GM19025 (cell line): ENCODE measurements at regions not wholly inside any gene's neighbourhood (a gene's known extent, or its start where the extent isn't known, plus 50 kb on each side); places are given as distances from the start of the nearest gene placed in this dataset.

Source experiments
- ATAC-seq: cut with Tn5 transposase; IDR thresholded peaks from one replicate; pipeline ENCODE4 v1.9.1; 2021; ENCODE audit warnings: mild to moderate bottlenecking, low read depth, moderate library complexity; ENCODE audit not compliant: unreplicated experiment

DNA sequence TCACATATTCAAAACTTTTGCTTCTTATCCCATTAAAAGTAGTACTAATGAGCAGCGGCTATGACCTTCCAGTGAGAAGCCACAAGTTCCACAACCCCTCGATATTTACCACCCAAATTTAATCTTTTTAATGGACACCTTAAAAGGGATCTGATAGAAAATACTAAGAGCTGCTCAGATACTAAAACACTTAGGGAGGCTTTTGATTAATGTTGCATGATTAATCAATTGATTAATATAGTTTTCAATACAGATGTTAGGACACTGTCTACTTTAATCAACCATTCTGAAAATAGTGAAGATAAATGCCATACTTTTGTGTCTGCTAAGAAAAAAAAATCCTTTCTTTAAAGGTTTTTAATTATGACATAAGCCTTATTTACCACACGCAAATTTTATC, 1312.8 kb upstream of the ACVR2A start:
- ATAC-seq = no peak

DNA sequence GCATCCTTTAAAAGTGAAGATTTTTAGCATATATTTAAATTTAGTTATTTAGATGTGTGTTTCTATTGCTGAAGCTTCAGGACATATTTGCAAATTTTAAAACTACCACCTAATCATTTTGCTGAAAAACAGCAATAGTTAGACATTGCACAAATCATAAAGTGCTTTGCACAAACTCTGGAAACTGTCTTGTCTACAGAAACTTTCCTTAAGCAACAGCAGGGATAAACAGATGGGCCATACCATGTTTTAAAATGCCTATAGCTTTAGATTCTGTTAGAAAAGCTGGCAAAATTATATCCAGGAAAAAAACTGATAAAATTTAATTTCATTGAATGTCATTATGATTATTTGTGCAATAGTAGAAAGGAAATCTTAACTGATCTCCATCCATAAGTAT, 1313.9 kb upstream of the ACVR2A start:
- no peak for ATAC-seq

DNA sequence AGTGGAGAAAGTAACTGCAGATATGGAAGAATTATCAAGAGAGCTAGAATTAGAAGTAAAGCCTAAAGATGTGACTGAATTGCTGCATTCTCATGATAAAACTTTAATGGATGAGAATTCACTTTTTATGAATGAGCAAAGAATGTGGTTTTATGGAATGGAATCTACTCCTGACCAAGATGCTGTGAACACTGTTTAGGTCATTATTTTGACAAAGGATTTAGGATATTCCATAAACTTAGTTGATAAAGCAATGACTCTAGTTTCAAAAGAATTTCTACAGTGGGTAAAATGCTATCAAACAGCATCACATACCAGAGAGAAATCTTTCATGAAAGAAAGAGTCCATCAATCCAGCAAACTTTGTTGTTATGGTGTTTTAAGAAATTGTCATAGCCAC, 1317.7 kb upstream of the ACVR2A start:
- no peak for ATAC-seq

DNA sequence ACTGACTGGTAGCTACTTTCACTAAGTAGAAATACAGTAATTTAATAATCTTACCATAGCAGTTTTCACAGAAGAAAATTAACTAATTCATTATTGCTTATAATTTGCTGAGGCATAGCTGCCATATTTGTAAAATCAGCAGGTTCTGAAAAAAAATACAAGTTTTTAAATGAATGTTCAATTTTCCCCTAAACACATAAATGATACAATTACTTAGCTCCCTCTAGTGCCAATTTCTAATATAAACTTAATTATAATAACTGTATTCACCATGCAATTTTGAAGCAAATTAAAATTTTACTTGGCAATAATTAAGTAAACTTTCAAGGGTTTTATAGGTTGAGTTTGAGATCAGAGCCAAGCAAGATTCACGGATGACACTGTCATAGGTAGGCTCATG, 1321.6 kb upstream of the ACVR2A start:
- no peak for ATAC-seq

DNA sequence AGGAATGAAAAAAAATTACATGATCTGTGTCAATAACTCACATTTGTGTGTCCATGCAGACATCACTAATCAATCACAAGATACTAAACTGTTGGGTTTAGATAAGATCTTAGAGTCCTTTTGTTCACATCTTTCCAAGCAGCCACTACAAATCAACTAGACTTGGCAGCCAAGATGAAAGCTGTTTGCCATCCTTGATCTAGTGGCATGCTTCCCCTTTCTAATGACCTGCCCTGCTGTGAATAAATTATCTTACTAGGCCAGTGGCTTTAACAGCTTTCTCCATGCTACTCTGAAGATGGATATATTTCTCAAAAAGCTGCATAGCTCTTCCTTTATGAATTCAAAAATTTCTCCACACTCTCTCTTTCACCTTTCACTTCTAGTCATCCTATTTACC, 1338.0 kb upstream of the ACVR2A start:
- ATAC-seq = no peak

DNA sequence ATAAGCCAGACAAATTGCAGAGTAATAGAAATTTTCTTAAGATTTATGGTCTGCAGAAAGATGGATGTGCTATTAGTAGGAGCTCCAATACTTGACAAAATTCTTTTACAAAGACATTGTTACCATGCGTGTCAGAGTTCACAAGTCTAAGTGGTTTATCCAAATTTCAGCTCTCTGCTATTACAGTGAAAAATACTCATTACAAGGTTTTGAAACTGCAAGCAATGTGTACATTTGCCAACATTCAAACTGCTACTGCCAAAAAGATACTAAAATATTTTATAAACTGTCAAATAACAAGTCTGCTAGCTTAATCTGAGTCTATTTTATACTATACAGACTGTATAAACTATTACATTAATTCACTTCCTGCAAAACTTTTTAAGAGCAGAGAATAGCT, 1341.5 kb upstream of the ACVR2A start:
- no peak for ATAC-seq

DNA sequence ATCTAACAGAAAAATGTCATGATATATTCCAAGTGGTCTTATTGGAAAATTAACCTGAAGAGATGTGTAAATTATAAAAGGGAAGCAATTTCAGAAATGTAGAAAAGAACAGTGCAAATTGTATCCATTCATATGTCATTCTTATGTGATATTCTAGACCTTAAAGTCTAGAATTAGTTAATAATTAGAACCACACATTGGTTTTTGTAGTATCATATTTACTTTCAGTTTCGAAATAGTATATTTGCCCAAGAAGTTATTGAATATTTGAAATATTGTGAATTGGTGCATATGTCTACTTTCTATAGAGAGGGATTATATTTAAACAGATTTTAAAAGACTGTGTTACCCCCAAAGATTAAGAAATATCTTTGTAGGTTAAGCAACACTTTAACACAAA, 1348.6 kb upstream of the ACVR2A start:
- no peak for ATAC-seq

DNA sequence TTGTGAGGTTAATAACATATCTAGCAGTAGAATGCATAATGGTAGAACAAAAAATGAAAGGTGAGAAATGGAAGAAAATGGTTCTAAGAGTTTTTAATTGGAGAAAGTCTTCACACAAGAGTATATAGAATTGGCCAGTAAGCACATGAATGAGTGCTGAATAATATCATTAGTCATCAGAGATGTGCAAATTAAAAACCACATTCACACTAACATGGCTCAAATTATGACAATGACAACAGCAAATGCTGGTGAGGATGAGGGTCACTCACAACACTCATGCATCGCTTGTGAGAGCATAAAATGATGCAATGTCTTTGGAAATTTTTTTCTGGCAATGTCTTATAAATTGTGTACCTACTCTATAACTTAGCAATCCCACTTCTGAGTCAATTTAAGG, 1355.4 kb upstream of the ACVR2A start:
- ATAC-seq = no peak

DNA sequence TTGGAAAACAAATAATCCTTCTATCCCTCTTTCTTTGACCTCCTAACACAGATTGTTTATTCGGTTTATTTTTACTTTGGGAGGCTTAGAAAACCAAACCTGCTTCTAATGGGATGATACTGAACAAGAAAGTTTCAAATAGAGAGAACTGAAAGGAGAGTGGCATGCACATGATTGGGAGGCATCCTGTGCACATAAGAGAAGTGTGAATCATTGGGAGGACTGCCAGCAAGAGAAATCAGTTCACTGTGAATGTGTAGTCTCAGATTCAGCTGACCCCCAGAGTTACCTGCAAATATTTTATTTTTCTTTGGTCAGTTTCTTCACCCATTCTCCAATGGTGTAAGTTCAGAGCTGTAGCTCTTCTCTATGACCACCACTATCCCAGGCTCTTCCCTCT, 1363.2 kb upstream of the ACVR2A start:
- no peak for ATAC-seq

DNA sequence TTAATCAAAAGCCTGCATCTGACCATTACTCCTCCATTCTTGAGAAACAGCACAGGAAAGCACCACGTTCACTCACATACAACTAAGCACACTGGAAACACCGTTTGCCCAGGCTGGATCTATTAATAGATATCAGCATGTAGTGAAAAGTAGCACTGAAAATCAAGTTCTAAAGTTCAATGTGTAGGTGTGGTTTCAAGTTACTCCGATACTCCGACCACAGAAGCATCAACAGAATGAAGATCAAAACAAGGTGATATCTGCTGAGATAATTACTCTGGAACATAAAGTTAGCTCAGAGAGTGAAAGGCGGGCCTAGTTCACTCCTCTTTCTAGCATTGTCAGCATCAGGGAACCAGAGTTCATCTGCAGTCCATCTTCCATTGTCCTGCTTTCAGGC, 1367.4 kb upstream of the ACVR2A start:
- ATAC-seq = peak; percentile 45

DNA sequence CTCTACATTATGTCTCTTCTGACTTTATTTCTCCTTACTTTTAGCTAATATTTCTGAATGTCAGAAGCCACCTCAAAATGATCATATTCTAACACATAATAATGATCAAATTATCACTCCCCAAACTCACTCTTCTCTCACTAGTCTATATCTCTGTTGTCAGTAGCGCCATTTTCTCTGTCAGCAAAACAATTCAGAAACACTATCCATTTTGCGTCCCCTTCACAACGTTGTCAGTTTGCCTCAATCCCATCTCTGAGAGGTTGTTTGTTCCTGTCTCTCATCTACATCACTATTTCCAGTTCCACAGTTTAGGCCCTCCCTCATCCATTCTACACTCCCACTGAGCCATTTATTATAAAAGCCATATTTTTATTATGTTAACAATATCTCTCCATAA, 1376.3 kb upstream of the ACVR2A start:
- no peak for ATAC-seq

DNA sequence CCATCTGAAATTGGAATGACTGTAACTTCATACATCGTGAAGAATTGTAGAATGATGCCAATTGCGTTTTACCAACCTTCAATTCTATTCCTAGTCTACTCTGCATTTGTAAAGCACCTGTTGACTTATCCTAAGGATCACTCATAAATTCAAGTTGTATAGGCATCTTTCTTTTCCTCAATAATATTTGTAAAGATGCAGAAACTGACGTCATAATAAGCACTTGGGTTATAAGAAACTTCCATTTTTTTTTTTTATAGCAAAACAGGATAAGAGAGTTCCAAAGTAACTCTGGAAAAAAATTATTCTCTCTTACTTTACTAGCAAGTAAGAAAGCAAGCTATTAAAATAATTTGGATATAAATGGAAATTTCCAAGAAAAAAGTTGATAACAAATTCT, 1377.4 kb upstream of the ACVR2A start:
- ATAC-seq = no peak

DNA sequence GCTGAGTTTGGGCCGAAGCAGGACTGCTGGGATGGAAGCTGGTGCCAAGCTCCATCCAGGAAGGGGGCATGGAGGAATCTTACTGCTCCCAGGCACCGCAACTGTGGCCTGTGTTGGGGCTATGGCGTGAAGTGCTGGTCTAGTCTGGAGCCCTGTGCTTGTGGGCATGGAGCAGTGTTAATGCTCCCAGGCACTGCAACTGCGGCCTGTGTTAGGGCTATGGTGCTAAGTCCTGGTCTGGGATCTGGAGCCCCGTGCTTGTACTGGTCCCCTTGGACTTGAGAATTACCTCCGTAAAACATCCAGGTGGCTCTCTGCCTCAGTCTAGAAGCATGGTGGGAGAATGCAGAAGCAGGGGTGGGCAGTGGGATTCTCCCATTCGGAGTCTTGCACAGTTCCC, 1379.4 kb upstream of the ACVR2A start:
- ATAC-seq = no peak

DNA sequence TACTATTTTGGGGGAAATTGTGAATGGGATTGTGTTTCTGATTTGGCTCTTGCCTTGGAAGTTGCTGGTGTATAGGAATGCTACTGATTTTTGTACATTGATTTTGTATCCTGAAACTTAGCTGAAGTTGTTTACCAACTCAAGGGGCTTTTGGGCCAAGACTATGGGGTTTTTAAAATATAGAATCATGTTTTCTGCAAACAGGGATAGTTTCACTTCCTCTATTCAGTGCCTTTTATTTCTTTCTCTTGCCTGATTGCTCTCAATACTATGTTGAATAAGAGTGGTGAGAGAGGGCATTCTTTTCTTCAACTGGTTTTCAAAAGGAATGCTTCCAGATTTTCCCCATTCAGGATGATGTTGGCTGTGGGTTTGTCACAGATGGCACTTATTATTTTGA, 1383.8 kb upstream of the ACVR2A start:
- ATAC-seq = no peak

DNA sequence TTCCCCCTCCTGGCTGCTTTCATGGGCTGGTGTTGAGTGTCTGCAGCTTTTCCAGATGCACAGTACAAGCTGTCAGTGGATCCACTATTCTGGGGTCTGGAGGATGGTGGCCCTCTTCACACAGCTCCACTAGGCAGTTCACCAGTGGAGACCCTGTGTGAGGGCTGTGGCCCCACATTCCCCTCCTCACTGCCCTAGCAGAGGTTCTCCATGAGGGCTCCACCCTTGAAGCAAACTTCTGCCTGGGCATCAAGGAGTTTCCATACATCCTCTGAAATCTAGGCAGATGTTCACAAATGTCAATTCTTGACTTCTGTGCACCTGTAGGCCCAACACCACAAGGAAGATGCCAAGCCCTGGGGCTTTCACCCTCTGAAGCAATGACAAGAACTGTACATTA, 1386.2 kb upstream of the ACVR2A start:
- no peak for ATAC-seq

DNA sequence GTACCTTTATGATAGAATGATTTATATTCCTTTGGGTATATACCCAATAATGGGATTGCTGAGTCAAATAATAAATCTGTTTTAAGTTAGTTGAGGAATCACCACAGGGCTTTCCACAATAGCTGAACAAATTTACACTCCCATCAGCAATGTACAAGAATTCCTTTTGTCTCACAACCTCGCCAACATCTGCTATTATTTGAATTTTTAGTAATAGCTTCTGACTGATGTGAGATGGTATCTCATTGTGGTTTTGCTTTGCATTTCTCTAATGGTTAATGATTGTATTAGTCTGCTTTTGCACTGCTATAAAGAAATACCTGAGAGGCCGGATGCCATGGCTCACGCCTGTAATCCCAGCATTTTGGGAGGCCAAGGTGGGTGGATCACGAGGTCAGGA, 1387.6 kb upstream of the ACVR2A start:
- no peak for ATAC-seq

DNA sequence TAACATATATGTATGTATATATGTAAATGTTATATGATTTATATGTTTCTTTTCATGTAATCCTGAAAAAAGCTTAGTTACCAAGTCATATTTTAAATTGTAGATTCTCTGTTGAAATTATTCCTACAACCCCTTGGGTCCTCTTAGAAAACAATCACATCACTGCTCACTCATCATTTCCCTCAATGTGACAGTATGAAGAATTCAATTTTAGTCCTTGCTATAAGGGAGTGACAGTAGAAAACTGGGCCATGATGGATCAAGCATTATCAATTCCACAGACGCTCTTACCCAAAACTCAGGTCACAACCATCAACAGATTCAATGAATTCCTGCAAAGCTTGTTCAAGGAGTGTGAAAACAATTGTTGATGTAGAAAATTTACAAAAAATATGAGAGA, 1389.5 kb upstream of the ACVR2A start:
- ATAC-seq = no peak

DNA sequence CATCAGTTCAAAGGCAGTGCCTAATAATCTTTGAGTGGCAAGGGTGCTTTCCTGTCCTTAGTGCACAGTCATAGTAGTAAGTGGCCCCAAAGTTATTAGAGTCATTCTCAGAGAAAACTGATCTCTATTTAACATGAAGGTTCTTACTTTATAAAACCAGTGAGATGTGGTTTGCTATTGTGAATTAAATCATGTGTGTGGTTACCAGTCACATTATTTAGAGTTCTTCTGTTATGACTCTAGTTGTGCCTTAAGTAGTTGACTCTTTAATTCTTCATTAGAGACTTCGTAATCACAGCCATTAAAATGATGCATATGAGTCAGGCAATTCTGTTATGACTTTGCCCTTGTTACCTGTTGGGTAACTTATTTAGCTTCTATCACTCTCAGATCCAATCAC, 1392.9 kb upstream of the ACVR2A start:
- peak; percentile 47 for ATAC-seq

DNA sequence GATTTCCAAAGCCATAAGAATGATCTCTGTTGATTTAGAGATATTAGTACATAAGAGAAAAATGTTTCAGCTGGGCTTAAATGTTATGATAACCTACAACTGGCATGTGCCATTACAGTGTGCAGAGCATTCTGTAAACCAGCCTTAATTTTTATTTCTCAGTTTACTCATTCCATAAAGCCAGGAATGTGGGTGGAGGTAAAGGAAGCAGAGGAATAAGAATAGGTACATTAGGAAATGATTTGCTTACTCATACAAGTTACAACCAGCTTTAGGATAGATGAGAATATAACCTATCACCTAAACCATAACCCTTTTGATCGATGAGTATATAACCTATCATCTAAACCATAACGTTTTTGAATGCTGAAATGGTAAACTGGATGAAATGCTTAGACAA, 1394.7 kb upstream of the ACVR2A start:
- no peak for ATAC-seq

DNA sequence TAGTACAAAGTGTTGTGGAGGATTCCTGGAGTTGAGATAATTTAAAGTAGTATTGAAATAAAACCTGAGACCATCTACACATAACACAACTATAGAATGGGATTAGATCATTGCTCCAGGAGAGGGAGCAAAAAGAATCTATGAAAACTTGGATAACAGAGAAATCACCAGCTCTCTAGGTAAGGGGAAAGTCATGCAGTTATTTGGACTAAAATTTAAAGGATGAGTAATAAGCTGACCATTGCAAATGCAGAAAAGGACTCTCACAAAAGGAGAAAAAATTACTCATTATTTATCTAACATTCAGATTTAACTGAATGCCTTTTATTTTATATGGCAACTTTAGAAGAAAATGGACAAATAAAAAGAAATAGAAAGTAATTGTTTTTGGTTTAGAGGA, 1399.8 kb upstream of the ACVR2A start:
- no peak for ATAC-seq

DNA sequence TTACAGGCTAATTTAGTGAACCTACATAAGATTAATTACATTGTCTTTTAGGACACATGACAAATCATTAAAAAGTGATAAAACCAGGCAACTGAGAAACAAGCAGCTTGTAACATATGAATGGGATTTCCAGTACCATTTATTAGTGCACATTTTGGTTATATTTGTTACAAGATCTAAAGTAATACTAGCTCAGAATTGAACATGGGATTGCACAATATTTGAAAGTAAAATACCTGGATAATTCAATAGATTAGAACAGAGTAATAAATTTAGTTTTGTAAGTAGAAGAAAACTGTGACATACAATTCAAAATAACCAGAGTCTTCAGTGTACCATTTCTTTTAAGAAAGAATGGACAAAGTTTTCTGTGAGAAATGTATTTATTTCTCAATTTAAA, 1400.7 kb upstream of the ACVR2A start:
- no peak for ATAC-seq

DNA sequence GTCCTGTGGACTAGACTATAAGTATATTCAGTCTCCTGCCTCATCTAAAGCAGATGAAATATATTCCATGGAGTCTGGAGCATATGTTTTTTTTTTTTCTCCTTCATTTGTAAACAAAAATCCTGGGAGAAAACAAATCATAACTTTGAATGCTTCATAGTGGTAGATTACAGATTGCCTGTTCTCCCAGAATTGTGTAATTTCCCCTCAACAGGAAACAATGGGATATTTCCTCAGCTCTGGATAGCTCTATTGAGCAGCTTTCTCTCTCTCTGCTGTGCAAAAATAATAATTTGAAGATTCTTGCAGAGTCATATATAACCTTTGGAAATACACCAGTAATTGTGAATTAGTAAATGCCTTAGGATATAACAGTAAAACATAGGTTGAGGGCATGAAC, 1406.6 kb upstream of the ACVR2A start:
- ATAC-seq = no peak

DNA sequence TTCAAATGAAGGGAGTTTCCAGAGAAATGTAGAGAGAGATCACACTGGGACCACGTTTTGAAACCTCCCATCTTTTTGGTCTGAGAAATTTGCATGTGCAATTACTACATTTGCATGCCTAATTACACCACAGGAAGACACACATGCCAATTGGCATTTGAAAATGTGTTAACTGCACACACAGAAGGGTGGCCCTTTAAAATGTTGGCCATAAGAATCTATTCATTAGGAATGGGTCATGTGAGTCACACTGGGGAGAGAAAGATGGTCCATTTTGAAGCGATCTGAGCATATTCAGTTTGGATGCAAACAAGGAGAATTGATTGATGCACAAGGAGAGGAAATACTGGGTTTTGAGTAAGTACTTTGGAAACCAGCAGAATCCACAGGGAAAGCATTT, 1407.1 kb upstream of the ACVR2A start:
- no peak for ATAC-seq
